GM18526 (cell line): ENCODE measurements at regions not wholly inside any gene's neighbourhood (a gene's known extent, or its start where the extent isn't known, plus 50 kb on each side); places are given as distances from the start of the nearest gene placed in this dataset.

Source experiments
- POLR2A ChIP-seq: IDR thresholded peaks from 3 replicates; pipeline ENCODE4 v1.6.1; 2011; ENCODE audit not compliant: insufficient read length; ENCODE audit errors: extremely low read depth

- TF ChIP-seq POLR2A, result no peak
Observed at GRCh38 chr3:177598097-177598833, 401.0 kb upstream of the TBL1XR1 start.

- no peak for TF ChIP-seq POLR2A
Observed at GRCh38 chr3:177599326-177599725, 402.0 kb upstream of the TBL1XR1 start.

GRCh38 chr3:177599837-177600236 is 402.6 kb upstream of the TBL1XR1 start:
- TF ChIP-seq POLR2A, result no peak

GRCh38 chr3:177600411-177600810 is 403.1 kb upstream of the TBL1XR1 start:
- no peak for TF ChIP-seq POLR2A

GRCh38 chr3:177601152-177601551 is 403.9 kb upstream of the TBL1XR1 start:
- TF ChIP-seq POLR2A, result no peak

- TF ChIP-seq POLR2A, result no peak
Observed at GRCh38 chr3:177602601-177603147, 405.4 kb upstream of the TBL1XR1 start.

GRCh38 chr3:177603148-177603603 is 405.9 kb upstream of the TBL1XR1 start:
- no peak for TF ChIP-seq POLR2A

GRCh38 chr3:177604181-177604580 is 406.9 kb upstream of the TBL1XR1 start:
- no peak for TF ChIP-seq POLR2A

- TF ChIP-seq POLR2A, result no peak
Observed at GRCh38 chr3:177606891-177607290, 409.6 kb upstream of the TBL1XR1 start.

GRCh38 chr3:177607589-177607988 is 410.3 kb upstream of the TBL1XR1 start:
- TF ChIP-seq POLR2A, result no peak

GRCh38 chr3:177608443-177608842 is 411.2 kb upstream of the TBL1XR1 start:
- no peak for TF ChIP-seq POLR2A

- TF ChIP-seq POLR2A, result no peak
Observed at GRCh38 chr3:177609613-177610012, 412.3 kb upstream of the TBL1XR1 start.

GRCh38 chr3:177610262-177610661 is 413.0 kb upstream of the TBL1XR1 start:
- no peak for TF ChIP-seq POLR2A

- no peak for TF ChIP-seq POLR2A
Observed at GRCh38 chr3:177610686-177611633, 413.7 kb upstream of the TBL1XR1 start.

GRCh38 chr3:177611752-177612334 is 414.6 kb upstream of the TBL1XR1 start:
- no peak for TF ChIP-seq POLR2A
